Skeletal muscle tissue (tissue), 3 donors: ENCODE measurements at regions not wholly inside any gene's neighbourhood (a gene's known extent, or its start where the extent isn't known, plus 50 kb on each side); places are given as distances from the start of the nearest gene placed in this dataset.

Experiments
- H3K27ac ChIP-seq: one replicate; pipeline ENCODE4 v1.7.0; 2013; ENCODE audit warnings: mild to moderate bottlenecking, low read depth, low read length, inconsistent platforms
- H3K27me3 ChIP-seq, 3 donors: one replicate each; pipeline ENCODE4 v1.7.0; 2013; ENCODE audit warnings: low read length in 3 of 3; ENCODE audit not compliant: control insufficient read depth in 3 of 3, insufficient read depth in 3 of 3
- H3K36me3 ChIP-seq, 3 donors: one replicate each; pipeline ENCODE4 v1.7.0; 2013; ENCODE audit warnings: low read length in 3 of 3; ENCODE audit not compliant: control insufficient read depth in 3 of 3, insufficient read depth in 3 of 3
- H3K4me1 ChIP-seq, 3 donors: one replicate each; pipeline ENCODE4 v1.7.0; 2013; ENCODE audit warnings: low read length in 3 of 3, mild to moderate bottlenecking in 3 of 3; ENCODE audit not compliant: control insufficient read depth in 3 of 3, insufficient read depth in 3 of 3
- H3K4me3 ChIP-seq, 3 donors: one replicate each; pipeline ENCODE4 v1.7.0; 2013; ENCODE audit warnings: low read length in 3 of 3
- H3K9ac ChIP-seq, 3 donors: one replicate each; pipeline ENCODE4 v1.7.0; 2013; ENCODE audit warnings: low read length in 3 of 3, mild to moderate bottlenecking in 3 of 3, moderate library complexity in 2 of 3, low read depth in 1 of 3
- H3K9me3 ChIP-seq, 3 donors: one replicate each; pipeline ENCODE4 v1.7.0; 2013; ENCODE audit warnings: low read length in 3 of 3; ENCODE audit not compliant: control insufficient read depth in 3 of 3
- donor health status: Osteomylitis.

DNA sequence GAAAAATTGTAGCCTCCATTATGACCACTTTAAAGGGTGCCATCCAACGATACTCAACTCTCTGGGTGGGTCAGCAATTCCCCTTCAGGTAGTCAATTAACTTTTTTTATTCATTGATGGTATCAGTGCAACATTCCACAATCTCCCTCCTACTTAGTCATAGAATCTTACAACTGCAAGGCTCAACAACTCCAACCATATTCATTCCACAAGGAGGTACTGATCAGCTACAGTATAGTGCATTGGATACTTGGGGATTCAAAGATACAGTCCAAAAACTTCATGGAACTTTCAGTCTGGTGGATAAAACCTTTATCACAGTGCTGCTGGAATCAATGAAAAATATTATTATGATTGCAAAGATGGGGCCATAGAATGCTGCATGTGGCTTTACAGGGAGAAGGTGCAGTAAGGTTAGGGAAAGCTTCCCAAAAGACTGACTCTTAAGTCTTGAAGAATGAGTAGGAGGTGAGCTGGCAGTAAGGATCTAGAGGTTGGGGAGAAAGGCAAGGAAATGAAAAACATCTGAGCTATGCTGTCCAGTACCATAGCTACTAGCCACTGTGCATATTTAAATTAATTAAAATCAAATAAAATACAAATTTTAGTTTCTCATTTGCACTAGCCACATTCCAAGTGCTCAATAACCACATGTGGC is 314.7 kb upstream of the PRDM1 start:
- H3K9ac ChIP-seq = no peak overlapping the region
- no peak overlapping the region for H3K27ac ChIP-seq
- no peaks in the 10 kb centered on the region for H3K36me3 ChIP-seq
- no peak overlapping the region for H3K4me3 ChIP-seq
- H3K27me3 ChIP-seq = no peaks in the 10 kb centered on the region
- peaks cover 0 to 4% (median 2%) of the 10 kb centered on the region in 3 donors for H3K9me3 ChIP-seq
- no peaks in the 10 kb centered on the region for H3K4me1 ChIP-seq

GRCh38 chr6:105769987-105770386 is 316.1 kb upstream of the PRDM1 start:
- H3K4me1 ChIP-seq = no peaks in the 10 kb centered on the region
- no peak overlapping the region for H3K4me3 ChIP-seq
- H3K9ac ChIP-seq = no peak overlapping the region
- no peaks in the 10 kb centered on the region for H3K9me3 ChIP-seq
- no peaks in the 10 kb centered on the region for H3K27me3 ChIP-seq
- H3K36me3 ChIP-seq = no peaks in the 10 kb centered on the region
- H3K27ac ChIP-seq = no peak overlapping the region

GRCh38 chr6:105769197-105769596 is 316.9 kb upstream of the PRDM1 start:
- no peaks in the 10 kb centered on the region for H3K4me1 ChIP-seq
- H3K9ac ChIP-seq = no peak overlapping the region

GRCh38 chr6:105767541-105767940 is 318.6 kb upstream of the PRDM1 start:
- Histone ChIP-seq H3K9me3 (no peaks in the 10 kb centered on the region), H3K4me3 (no peak overlapping the region), H3K9ac (no peak overlapping the region), H3K27ac (no peak overlapping the region), H3K27me3 (no peaks in the 10 kb centered on the region), H3K4me1 (no peaks in the 10 kb centered on the region), H3K36me3 (no peaks in the 10 kb centered on the region)

More at GRCh38 chr6:105769197-105769596, 316.9 kb upstream of the PRDM1 start:
- no peaks in the 10 kb centered on the region for H3K36me3 ChIP-seq
- H3K27ac ChIP-seq = no peak overlapping the region
- H3K4me3 ChIP-seq = no peak overlapping the region
- H3K27me3 ChIP-seq = no peaks in the 10 kb centered on the region
- no peaks in the 10 kb centered on the region for H3K9me3 ChIP-seq

DNA sequence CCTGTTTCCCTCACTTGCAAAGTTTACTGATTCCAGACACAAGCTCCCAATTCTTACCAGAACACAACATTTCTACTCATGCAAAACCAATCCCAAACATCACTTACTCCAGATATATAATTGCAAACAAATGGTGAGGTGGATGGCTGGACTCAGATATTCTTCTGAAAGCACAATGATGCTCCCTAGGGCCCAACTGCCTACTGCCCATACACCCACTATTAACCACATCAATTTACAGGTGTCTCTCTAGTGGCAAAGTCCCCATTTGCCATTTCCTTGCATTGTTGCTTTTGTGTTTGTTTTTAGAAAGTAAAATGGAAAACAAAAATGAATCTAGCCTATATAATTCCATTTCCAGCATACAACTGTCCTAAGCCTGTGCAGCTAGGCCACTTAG is 320.9 kb upstream of the PRDM1 start:
- H3K27me3 ChIP-seq = no peaks in the 10 kb centered on the region
- no peak overlapping the region for H3K4me3 ChIP-seq
- no peaks in the 10 kb centered on the region for H3K36me3 ChIP-seq
- no peak overlapping the region for H3K27ac ChIP-seq
- H3K4me1 ChIP-seq = no peaks in the 10 kb centered on the region
- H3K9me3 ChIP-seq = no peaks in the 10 kb centered on the region
- no peak overlapping the region for H3K9ac ChIP-seq

GRCh38 chr6:105764315-105764714 is 321.8 kb upstream of the PRDM1 start:
- Histone ChIP-seq H3K4me1 (no peaks in the 10 kb centered on the region), H3K9me3 (no peaks in the 10 kb centered on the region), H3K36me3 (no peaks in the 10 kb centered on the region), H3K4me3 (no peak overlapping the region), H3K27me3 (no peaks in the 10 kb centered on the region), H3K9ac (no peak overlapping the region), H3K27ac (no peak overlapping the region)

DNA sequence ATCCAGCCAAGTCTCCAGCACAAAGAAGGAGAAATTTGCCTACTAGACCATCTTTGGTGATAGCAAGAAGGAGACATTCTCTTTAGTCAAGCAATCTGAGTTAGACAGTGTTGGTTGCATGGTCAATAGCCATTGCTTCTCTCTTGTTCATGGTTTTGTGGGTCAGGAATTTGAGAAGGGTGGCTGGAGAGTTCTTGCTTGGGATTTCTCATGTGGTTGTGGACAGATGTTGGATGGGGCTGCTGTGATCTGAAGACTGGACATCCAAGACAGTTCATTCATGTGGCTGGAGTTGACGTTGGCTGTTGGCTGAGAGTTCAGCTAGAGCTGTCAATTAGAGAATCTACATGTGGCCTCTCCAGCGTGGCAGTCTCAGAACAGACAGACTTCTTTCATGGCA is 322.3 kb upstream of the PRDM1 start:
- Histone ChIP-seq H3K9ac (no peak overlapping the region), H3K36me3 (no peaks in the 10 kb centered on the region), H3K27me3 (no peaks in the 10 kb centered on the region), H3K27ac (no peak overlapping the region), H3K4me1 (no peaks in the 10 kb centered on the region), H3K9me3 (no peaks in the 10 kb centered on the region), H3K4me3 (no peak overlapping the region)

DNA sequence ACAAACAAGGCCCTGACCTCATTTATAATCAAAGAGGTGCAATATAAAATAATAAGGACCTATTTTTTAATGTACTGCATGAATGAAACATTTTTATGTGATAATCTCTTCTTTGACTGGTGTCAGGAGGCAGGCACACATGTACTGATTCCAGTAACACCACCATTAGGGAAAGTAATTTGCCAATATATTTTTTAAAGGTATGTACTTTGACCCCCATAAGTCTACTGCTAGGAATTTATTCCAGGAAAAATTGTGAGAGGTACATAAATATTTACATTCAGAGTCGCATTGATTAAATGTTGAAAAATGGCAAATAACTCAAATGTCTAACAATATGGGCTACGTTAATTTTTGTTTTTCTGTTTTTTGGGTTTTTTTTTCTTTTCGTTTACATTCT is 325.4 kb upstream of the PRDM1 start:
- Histone ChIP-seq H3K36me3 (no peaks in the 10 kb centered on the region), H3K4me3 (no peak overlapping the region), H3K27me3 (no peaks in the 10 kb centered on the region), H3K9ac (no peak overlapping the region), H3K9me3 (no peaks in the 10 kb centered on the region), H3K4me1 (no peaks in the 10 kb centered on the region), H3K27ac (no peak overlapping the region)

DNA sequence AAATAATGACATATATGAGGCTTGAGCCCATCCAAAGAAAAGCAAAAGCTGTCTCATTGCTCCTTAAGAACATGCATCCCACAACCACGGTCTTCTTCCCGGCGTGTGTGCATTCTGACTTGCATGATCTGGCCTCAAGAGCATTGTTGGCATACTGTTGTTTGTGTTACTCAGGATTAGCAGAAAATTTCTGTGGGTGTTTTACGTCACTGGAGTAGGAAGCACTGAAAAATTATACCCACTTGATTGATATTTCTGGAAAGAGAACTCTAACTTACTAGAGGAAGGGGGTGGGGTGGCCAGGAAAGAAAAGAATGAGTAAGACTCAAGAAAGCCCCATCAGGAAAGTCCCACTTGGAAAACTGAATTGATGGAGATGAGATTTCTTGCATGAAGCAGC is 326.2 kb upstream of the PRDM1 start:
- no peak overlapping the region for H3K4me3 ChIP-seq
- no peaks in the 10 kb centered on the region for H3K27me3 ChIP-seq
- no peak overlapping the region for H3K27ac ChIP-seq
- no peaks in the 10 kb centered on the region for H3K4me1 ChIP-seq
- H3K9me3 ChIP-seq = no peaks in the 10 kb centered on the region
- H3K9ac ChIP-seq = no peak overlapping the region
- H3K36me3 ChIP-seq = no peaks in the 10 kb centered on the region

DNA sequence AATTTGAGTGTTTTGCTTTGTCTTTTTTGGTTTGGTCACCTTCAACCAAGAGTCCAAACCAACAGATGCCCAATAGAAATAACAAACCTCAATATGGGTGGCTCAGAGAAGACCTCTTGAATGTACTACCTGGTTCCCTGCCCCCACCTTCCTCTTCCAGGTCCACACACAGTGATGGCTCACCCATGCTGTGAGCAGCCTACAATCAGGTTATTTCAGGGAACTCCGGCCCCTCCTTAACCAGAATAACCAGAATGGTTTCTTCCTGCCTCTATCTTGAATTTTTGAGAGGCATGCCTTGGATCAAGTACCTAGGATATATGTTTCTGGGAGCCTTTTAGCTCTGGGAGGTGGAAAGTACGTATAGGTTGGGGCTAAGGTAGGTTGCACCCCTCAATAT is 327.1 kb upstream of the PRDM1 start:
- no peaks in the 10 kb centered on the region for H3K27me3 ChIP-seq

More for the DNA sequence above, 327.1 kb upstream of the PRDM1 start:
- no peaks in the 10 kb centered on the region for H3K36me3 ChIP-seq
- H3K4me1 ChIP-seq = no peaks in the 10 kb centered on the region
- H3K27ac ChIP-seq = no peak overlapping the region
- no peak overlapping the region for H3K9ac ChIP-seq
- no peak overlapping the region for H3K4me3 ChIP-seq
- no peaks in the 10 kb centered on the region for H3K9me3 ChIP-seq
